Right lobe of liver (tissue), 6 donors: ENCODE measurements at regions not wholly inside any gene's neighbourhood (a gene's known extent, or its start where the extent isn't known, plus 50 kb on each side); places are given as distances from the start of the nearest gene placed in this dataset.

ENCODE experiments used
- ATAC-seq, 4 donors: fragments of 200-7000 bp; cut with Tn5 transposase; one replicate each; pipeline ENCODE4 v1.9.1; 2020; ENCODE audit warnings: mild to moderate bottlenecking in 4 of 4, moderate library complexity in 4 of 4
- DNase-seq, 3 donors: peaks; one replicate each; pipeline ENCODE4 v3.0.0-alpha.2; 2020
- H3K27ac ChIP-seq, 3 donors: fragments of 200-600 bp; one replicate each; pipeline ENCODE4 v1.8.0; 2022
- H3K27me3 ChIP-seq, 2 donors: fragments of 200-600 bp; one replicate each; pipeline ENCODE4 v1.8.0; 2022
- H3K36me3 ChIP-seq, 4 donors: fragments of 200-600 bp; sonication (generic) in 1 of 4; one replicate each; pipeline versions ENCODE4 v1.5.1 to v1.8.0; 2017 to 2022; ENCODE audit warnings: control low read depth in 1 of 4
- H3K4me1 ChIP-seq, 4 donors: fragments of 200-600 bp; sonication (generic) in 1 of 4; one replicate each; pipeline versions ENCODE4 v1.5.1 to v1.8.0; 2017 to 2022; ENCODE audit warnings: control low read depth in 1 of 4
- H3K4me3 ChIP-seq, 3 donors: fragments of 200-600 bp; one replicate each; pipeline ENCODE4 v1.8.0; 2022
- H3K9me3 ChIP-seq, 4 donors: fragments of 200-600 bp; sonication (generic) in 1 of 4; one replicate each; pipeline versions ENCODE4 v1.5.1 to v1.8.0; 2017 to 2022; ENCODE audit warnings: control low read depth in 1 of 4
- POLR2A ChIP-seq: fragments of 450-650 bp; IDR thresholded peaks from one replicate; pipeline ENCODE4 v1.6.1; 2017; ENCODE audit warnings: antibody characterized with exemption, mild to moderate bottlenecking
- WGBS: methylation state at CpG from one replicate; pipeline ENCODE4 v1.1.6; 2018; ENCODE audit warnings: low coverage, low lambda C conversion rate; ENCODE audit not compliant: insufficient coverage; ENCODE audit errors: missing lambda C conversion rate; 5-methylcytosine and 5-hydroxymethylcytosine counted together
- intact Hi-C, 2 donors: fragments of 100-400 bp; cut with DNase I; formaldehyde crosslinking; loops; one replicate each; pipeline versions ENCODE4 v1.11.2 to v1.14.1; 2022
- TF ChIP-seq, protein P1 (sequence below), 4 donors: fragments of 200-600 bp in 3 of 4; fragments of 450-650 bp in 1 of 4; IDR thresholded peaks; one replicate each; pipeline versions ENCODE4 v1.5.1 to v1.8.0; 2016 to 2022; ENCODE audit warnings: antibody characterized with exemption in 4 of 4, mild to moderate bottlenecking in 2 of 4
- donor health status: DM: no; HTN: yes; CAD: no.
- donor health status: DM: no; HTN: no; CAD: no.
- donor health status: DM: no; HTN: no; CAD: no.
- donor health status: DM: no; HTN: yes; CAD: no.
- donor health status: DM: no; HTN: yes; CAD: no.

DNA sequence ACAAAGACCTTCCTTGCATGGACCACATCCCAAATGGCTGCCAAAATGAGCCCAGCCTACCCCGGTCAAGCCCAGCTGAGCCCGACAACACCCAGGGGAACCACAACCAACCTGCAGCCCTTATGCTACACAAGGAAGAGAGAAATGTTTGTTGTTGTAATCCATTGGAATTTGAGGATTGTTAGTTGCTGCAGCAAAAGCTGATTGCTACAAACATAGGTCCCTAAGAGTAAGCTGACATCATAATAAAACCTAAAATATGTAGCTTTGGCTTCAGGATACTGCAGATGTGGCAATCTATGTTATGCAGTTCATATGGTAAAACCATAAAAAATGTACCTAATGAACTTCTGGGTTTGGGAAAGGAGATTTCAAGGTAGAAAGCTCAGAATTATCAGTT, 65.5 kb upstream of the DNAH14 start:
- DNase-seq (no peak), ATAC-seq (no peak)
- peaks cover 0 to 9% (median 0%) of the 10 kb centered on the region in 4 donors for H3K9me3 ChIP-seq
- H3K27me3 ChIP-seq = no peaks in the 10 kb centered on the region
- no peaks in the 10 kb centered on the region for H3K4me1 ChIP-seq
- no peak overlapping the region for H3K27ac ChIP-seq
- H3K36me3 ChIP-seq = no peaks in the 10 kb centered on the region
- intact Hi-C loops = no loop called here
- TF ChIP-seq, protein P1, sequence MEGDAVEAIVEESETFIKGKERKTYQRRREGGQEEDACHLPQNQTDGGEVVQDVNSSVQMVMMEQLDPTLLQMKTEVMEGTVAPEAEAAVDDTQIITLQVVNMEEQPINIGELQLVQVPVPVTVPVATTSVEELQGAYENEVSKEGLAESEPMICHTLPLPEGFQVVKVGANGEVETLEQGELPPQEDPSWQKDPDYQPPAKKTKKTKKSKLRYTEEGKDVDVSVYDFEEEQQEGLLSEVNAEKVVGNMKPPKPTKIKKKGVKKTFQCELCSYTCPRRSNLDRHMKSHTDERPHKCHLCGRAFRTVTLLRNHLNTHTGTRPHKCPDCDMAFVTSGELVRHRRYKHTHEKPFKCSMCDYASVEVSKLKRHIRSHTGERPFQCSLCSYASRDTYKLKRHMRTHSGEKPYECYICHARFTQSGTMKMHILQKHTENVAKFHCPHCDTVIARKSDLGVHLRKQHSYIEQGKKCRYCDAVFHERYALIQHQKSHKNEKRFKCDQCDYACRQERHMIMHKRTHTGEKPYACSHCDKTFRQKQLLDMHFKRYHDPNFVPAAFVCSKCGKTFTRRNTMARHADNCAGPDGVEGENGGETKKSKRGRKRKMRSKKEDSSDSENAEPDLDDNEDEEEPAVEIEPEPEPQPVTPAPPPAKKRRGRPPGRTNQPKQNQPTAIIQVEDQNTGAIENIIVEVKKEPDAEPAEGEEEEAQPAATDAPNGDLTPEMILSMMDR (IDR thresholded peaks at IDR 0.05) = no peak
- no peak for TF ChIP-seq POLR2A
- WGBS = 71% methylated on average over 2 of the region's 2 CpGs
- H3K4me3 ChIP-seq = no peak overlapping the region

DNA sequence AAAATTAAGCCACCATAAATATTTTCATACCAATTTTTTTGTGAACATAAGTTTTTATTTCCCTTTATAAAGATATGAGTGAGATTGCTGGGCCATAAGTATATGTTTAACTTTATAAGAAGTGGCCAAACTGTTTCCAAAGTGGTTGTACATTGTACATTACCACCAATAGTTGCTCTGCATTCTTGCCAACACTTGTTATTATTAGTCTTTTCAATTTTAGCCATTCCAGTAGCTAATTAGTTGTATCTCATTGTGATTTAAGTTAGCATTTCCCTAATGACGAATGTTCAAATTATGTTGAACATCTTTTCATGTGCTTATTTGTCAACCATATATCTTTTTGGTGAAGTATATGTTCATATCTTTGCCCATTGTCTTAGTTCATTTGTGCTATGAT, 64.0 kb upstream of the DNAH14 start:
- H3K27ac ChIP-seq = no peak overlapping the region
- 64% methylated on average over 1 of the region's 1 CpG for WGBS
- H3K4me3 ChIP-seq = no peak overlapping the region
- no peak for DNase-seq
- ATAC-seq = no peak
- intact Hi-C loops = no loop called here
- no peaks in the 10 kb centered on the region for H3K36me3 ChIP-seq
- peaks cover 0 to 9% (median 0%) of the 10 kb centered on the region in 4 donors for H3K9me3 ChIP-seq
- TF ChIP-seq, protein P1 (IDR thresholded peaks at IDR 0.05) = no peak
- no peak for TF ChIP-seq POLR2A
- H3K27me3 ChIP-seq = no peaks in the 10 kb centered on the region
- no peaks in the 10 kb centered on the region for H3K4me1 ChIP-seq

DNA sequence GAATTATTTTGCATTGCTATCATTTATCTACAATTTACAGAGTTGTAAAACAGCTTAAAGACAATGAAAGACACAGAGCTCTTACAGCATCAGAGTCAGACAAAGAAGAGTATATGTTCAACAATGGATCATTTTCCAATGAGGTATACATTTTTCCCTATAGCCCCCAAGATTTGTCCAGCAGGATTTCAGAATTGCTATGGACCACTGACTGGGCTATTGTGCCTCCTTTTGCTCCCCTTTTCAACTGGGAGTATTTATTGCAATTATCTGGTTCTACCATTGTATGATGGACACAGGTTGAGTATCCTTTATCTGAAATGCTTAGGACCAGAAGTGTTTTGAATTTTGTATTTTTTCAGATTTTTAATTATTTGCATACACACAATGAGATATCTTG, 62.5 kb upstream of the DNAH14 start:
- no peaks in the 10 kb centered on the region for H3K4me1 ChIP-seq
- ATAC-seq = no peak
- H3K27ac ChIP-seq = no peak overlapping the region
- H3K36me3 ChIP-seq = no peaks in the 10 kb centered on the region
- DNase-seq = no peak
- intact Hi-C loops = no loop called here
- no peak overlapping the region for H3K4me3 ChIP-seq
- TF ChIP-seq, protein P1 (IDR thresholded peaks at IDR 0.05) = no peak
- no peak for TF ChIP-seq POLR2A
- no peaks in the 10 kb centered on the region for H3K27me3 ChIP-seq
- H3K9me3 ChIP-seq = peaks cover 0 to 9% (median 0%) of the 10 kb centered on the region in 4 donors

GRCh38 chr1:224867715-224868114, 61.8 kb upstream of the DNAH14 start:
- no peak for ATAC-seq
- TF ChIP-seq, protein P1 (IDR thresholded peaks at IDR 0.05) = no peak
- no peak for TF ChIP-seq POLR2A
- intact Hi-C loops = no loop called here

DNA sequence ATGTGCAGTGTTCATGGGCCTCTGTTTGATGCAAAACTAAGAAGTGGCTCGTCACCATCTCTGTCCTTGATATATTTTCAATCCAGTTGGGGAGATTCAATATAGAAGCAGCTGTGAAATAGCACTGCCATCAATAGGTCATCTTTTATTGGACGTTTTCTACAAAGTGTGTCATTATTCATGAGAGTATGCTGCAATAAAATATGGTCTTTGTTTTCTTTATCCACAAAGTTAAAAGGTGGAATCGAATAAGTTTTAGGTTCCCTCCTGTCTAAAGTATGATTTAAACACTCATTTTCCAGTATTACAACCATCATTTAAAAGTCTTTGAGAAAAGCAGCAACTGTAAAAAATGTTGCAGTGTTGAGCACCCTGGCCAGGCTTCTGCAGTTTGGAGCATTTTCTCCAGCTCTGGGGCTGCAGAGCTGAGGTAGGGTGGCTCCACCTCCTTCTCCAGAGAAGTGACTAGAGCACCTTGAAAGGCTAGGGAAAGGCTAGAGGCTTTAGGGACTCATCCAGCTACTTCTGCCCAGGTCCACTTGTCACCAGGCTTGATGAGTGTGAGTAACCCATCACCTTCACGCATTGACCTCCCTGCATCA, 56.5 kb upstream of the DNAH14 start:
- no peak for DNase-seq
- peaks cover 0 to 18% (median 6%) of the 10 kb centered on the region in 4 donors for H3K4me1 ChIP-seq
- no peaks in the 10 kb centered on the region for H3K9me3 ChIP-seq
- peak in 3 of 4 donors; percentile 5 to 25 (median 14) for ATAC-seq
- H3K27ac ChIP-seq = peak overlapping the region; percentile 39 to 81 (median 80)
- no peaks in the 10 kb centered on the region for H3K27me3 ChIP-seq
- 51% methylated on average over 4 of the region's 4 CpGs for WGBS
- no peak for TF ChIP-seq POLR2A
- intact Hi-C loops = no loop called here
- no peaks in the 10 kb centered on the region for H3K36me3 ChIP-seq
- H3K4me3 ChIP-seq = peak overlapping the region in 1 of 3 donors; percentile 22

More at GRCh38 chr1:224867715-224868114, 61.8 kb upstream of the DNAH14 start:
- no peaks in the 10 kb centered on the region for H3K36me3 ChIP-seq
- no peak for DNase-seq
- no peak overlapping the region for H3K27ac ChIP-seq
- peaks cover 0 to 9% (median 0%) of the 10 kb centered on the region in 4 donors for H3K9me3 ChIP-seq
- H3K4me1 ChIP-seq = no peaks in the 10 kb centered on the region
- H3K27me3 ChIP-seq = no peaks in the 10 kb centered on the region
- H3K4me3 ChIP-seq = no peak overlapping the region
